HepG2 (cell line): ENCODE measurements at regions not wholly inside any gene's neighbourhood (a gene's known extent, or its start where the extent isn't known, plus 50 kb on each side); places are given as distances from the start of the nearest gene placed in this dataset.

ENCODE experiments used
- FOXK2 ChIP-seq: fragments of 450-650 bp; IDR thresholded peaks from 2 replicates; pipeline ENCODE4 v1.6.1; 2016
- HCFC1 ChIP-seq: fragments of 150-350 bp; IDR thresholded peaks from 2 replicates; pipeline ENCODE4 v1.6.1; 2014; ENCODE audit warnings: low read depth, low read length
- JUND ChIP-seq: sonication (generic); formaldehyde crosslinking; IDR thresholded peaks from 2 replicates; pipeline ENCODE4 v1.8.0; 2022; ENCODE audit warnings: mild to moderate bottlenecking, missing genetic modification reagents
- PBX3 ChIP-seq: sonication (generic); formaldehyde crosslinking; IDR thresholded peaks from 2 replicates; pipeline ENCODE4 v1.8.1; 2023; ENCODE audit warnings: missing genetic modification reagents, inconsistent platforms, borderline replicate concordance
- PHF21A ChIP-seq: sonication (generic); formaldehyde crosslinking; IDR thresholded peaks from 2 replicates; pipeline ENCODE4 v1.5.0; 2020; ENCODE audit warnings: mild to moderate bottlenecking, missing genetic modification reagents
- POLR2A ChIP-seq, 2 experiments: IDR thresholded peaks; 2 replicates each; pipeline ENCODE4 v1.6.1; 2011; ENCODE audit warnings: low read depth in 2 of 2, low read length in 2 of 2, mild to moderate bottlenecking in 1 of 2, moderate library complexity in 1 of 2; ENCODE audit not compliant: insufficient read depth in 1 of 2
- TF ChIP-seq, protein P1 (sequence below): IDR thresholded peaks from 2 replicates; pipeline ENCODE4 v1.6.1; 2016; ENCODE audit warnings: missing genetic modification reagents, missing compliant biosample characterization
- TF ChIP-seq, protein P2 (sequence below): sonication (generic); formaldehyde crosslinking; IDR thresholded peaks from 2 replicates; pipeline ENCODE4 v1.5.0; 2020; ENCODE audit warnings: mild to moderate bottlenecking, missing genetic modification reagents, moderate library complexity
- TF ChIP-seq, protein P3 (sequence below), 2 experiments: sonication (generic) in 1 of 2; formaldehyde crosslinking in 1 of 2; IDR thresholded peaks; 2 replicates each; pipeline versions ENCODE4 v1.5.1 to v1.6.1; 2011 to 2020; ENCODE audit warnings: borderline replicate concordance in 1 of 2, low read depth in 1 of 2, low read length in 1 of 2, mild to moderate bottlenecking in 1 of 2, missing genetic modification reagents in 1 of 2, moderate library complexity in 1 of 2

- TF ChIP-seq POLR2A (IDR thresholded peaks at IDR 0.05; ENCODE audit: insufficient read depth in 1 of 2, low read depth in 2 of 2, low read length in 2 of 2) (no peak), FOXK2 (no peak), JUND (CRISPR knock-in tag) (no peak), HCFC1 (no peak), PBX3 (no peak), PHF21A (CRISPR knock-in tag) (no peak)
- TF ChIP-seq, protein P1, sequence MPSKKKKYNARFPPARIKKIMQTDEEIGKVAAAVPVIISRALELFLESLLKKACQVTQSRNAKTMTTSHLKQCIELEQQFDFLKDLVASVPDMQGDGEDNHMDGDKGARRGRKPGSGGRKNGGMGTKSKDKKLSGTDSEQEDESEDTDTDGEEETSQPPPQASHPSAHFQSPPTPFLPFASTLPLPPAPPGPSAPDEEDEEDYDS (CRISPR knock-in tag) = no peak
- TF ChIP-seq, protein P2, sequence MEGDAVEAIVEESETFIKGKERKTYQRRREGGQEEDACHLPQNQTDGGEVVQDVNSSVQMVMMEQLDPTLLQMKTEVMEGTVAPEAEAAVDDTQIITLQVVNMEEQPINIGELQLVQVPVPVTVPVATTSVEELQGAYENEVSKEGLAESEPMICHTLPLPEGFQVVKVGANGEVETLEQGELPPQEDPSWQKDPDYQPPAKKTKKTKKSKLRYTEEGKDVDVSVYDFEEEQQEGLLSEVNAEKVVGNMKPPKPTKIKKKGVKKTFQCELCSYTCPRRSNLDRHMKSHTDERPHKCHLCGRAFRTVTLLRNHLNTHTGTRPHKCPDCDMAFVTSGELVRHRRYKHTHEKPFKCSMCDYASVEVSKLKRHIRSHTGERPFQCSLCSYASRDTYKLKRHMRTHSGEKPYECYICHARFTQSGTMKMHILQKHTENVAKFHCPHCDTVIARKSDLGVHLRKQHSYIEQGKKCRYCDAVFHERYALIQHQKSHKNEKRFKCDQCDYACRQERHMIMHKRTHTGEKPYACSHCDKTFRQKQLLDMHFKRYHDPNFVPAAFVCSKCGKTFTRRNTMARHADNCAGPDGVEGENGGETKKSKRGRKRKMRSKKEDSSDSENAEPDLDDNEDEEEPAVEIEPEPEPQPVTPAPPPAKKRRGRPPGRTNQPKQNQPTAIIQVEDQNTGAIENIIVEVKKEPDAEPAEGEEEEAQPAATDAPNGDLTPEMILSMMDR (CRISPR knock-in tag) = no peak
- TF ChIP-seq, protein P3, sequence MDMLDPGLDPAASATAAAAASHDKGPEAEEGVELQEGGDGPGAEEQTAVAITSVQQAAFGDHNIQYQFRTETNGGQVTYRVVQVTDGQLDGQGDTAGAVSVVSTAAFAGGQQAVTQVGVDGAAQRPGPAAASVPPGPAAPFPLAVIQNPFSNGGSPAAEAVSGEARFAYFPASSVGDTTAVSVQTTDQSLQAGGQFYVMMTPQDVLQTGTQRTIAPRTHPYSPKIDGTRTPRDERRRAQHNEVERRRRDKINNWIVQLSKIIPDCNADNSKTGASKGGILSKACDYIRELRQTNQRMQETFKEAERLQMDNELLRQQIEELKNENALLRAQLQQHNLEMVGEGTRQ (IDR thresholded peaks at IDR 0.05; ENCODE audit: low read depth, low read length) = no peak
- TF ChIP-seq, protein P3 (CRISPR knock-in tag; IDR thresholded peaks at IDR 0.05; ENCODE audit: borderline replicate concordance) = no peak
Observed at GRCh38 chr14:53893374-53893773, 63.3 kb downstream of the BMP4 start.
